ENCODE measurements at regions not wholly inside any gene's neighbourhood (a gene's known extent, or its start where the extent isn't known, plus 50 kb on each side); places are given as distances from the start of the nearest gene placed in this dataset.

- Histone ChIP-seq H3K27me3 (ENCODE audit: insufficient read depth, low read length) (no peaks in the 10 kb centered on the region), H3K36me3 (ENCODE audit: insufficient read depth, low read length) (no peaks in the 10 kb centered on the region), H3K4me3 (ENCODE audit: low read length) (no peak overlapping the region), H3K4me1 (ENCODE audit: insufficient read depth, low read length) (no peaks in the 10 kb centered on the region), H2AFZ (ENCODE audit: low read depth, low read length) (no peak overlapping the region), H3K9me3 (ENCODE audit: low read length) (no peaks in the 10 kb centered on the region)
Measured at GRCh38 chr17:68812876-68813584, 142.2 kb downstream of the ABCA8 start.

- H3K27me3 ChIP-seq (ENCODE audit: insufficient read depth, low read length) = no peaks in the 10 kb centered on the region
- H2AFZ ChIP-seq (ENCODE audit: low read depth, low read length) = no peak overlapping the region
- H3K4me1 ChIP-seq (ENCODE audit: insufficient read depth, low read length) = no peaks in the 10 kb centered on the region
- H3K4me3 ChIP-seq (ENCODE audit: low read length) = no peak overlapping the region
- H3K9me3 ChIP-seq (ENCODE audit: low read length) = no peaks in the 10 kb centered on the region
- no peaks in the 10 kb centered on the region for H3K36me3 ChIP-seq (ENCODE audit: insufficient read depth, low read length)
Measured at GRCh38 chr17:68809148-68809547, 146.0 kb downstream of the ABCA8 start.

GRCh38 chr17:68807998-68808772, 147.0 kb downstream of the ABCA8 start:
- no peaks in the 10 kb centered on the region for H3K27me3 ChIP-seq (ENCODE audit: insufficient read depth, low read length)
- H3K36me3 ChIP-seq (ENCODE audit: insufficient read depth, low read length) = no peaks in the 10 kb centered on the region
- H3K4me1 ChIP-seq (ENCODE audit: insufficient read depth, low read length) = peaks cover 9% of the 10 kb centered on the region
- H3K9me3 ChIP-seq (ENCODE audit: low read length) = no peaks in the 10 kb centered on the region
- H3K4me3 ChIP-seq (ENCODE audit: low read length) = no peak overlapping the region
- H2AFZ ChIP-seq (ENCODE audit: low read depth, low read length) = no peak overlapping the region

GRCh38 chr17:68805609-68806008, 149.6 kb downstream of the ABCA8 start:
- H2AFZ ChIP-seq (ENCODE audit: low read depth, low read length) = no peak overlapping the region
- no peaks in the 10 kb centered on the region for H3K9me3 ChIP-seq (ENCODE audit: low read length)
- no peaks in the 10 kb centered on the region for H3K36me3 ChIP-seq (ENCODE audit: insufficient read depth, low read length)
- peaks cover 11% of the 10 kb centered on the region for H3K4me1 ChIP-seq (ENCODE audit: insufficient read depth, low read length)
- no peaks in the 10 kb centered on the region for H3K27me3 ChIP-seq (ENCODE audit: insufficient read depth, low read length)
- no peak overlapping the region for H3K4me3 ChIP-seq (ENCODE audit: low read length)

DNA sequence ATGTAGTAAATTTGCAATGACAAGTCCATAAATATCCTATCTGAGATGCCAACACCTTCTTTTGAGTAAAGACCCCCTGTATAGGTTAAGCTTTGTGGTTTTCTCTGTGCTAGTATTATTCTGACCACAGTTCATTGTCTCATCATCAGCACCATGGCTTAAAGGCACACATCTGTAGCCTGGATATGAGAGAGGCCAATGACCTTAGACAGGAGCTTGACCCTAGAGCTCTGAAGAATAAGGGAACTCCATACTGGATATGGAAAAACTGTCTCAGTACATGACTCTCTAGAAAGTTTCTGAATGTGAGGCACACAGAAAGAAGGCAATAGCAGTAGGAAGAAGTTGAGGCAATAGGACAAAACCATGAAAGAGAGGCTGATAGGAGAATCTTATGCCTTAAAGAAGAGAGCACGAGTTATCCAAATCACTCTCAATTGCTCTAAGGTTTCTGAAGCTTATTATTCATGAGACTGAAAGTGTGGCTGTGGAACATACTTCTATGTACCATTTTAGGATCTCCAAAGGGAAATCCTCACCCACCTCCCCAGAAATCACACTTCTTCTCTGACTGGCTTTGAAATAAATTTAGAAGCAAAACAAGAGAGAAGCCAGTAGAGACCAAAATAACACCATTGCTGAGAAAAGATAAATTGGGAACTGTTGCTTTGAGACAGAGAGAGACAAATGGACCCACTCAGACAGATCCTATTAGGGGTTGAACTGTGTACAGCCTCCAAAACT, 150.2 kb downstream of the ABCA8 start:
- Histone ChIP-seq H3K36me3 (ENCODE audit: insufficient read depth, low read length) (no peaks in the 10 kb centered on the region), H2AFZ (ENCODE audit: low read depth, low read length) (no peak overlapping the region), H3K9me3 (ENCODE audit: low read length) (no peaks in the 10 kb centered on the region), H3K27me3 (ENCODE audit: insufficient read depth, low read length) (no peaks in the 10 kb centered on the region), H3K4me1 (ENCODE audit: insufficient read depth, low read length) (peaks cover 11% of the 10 kb centered on the region), H3K4me3 (ENCODE audit: low read length) (no peak overlapping the region)

DNA sequence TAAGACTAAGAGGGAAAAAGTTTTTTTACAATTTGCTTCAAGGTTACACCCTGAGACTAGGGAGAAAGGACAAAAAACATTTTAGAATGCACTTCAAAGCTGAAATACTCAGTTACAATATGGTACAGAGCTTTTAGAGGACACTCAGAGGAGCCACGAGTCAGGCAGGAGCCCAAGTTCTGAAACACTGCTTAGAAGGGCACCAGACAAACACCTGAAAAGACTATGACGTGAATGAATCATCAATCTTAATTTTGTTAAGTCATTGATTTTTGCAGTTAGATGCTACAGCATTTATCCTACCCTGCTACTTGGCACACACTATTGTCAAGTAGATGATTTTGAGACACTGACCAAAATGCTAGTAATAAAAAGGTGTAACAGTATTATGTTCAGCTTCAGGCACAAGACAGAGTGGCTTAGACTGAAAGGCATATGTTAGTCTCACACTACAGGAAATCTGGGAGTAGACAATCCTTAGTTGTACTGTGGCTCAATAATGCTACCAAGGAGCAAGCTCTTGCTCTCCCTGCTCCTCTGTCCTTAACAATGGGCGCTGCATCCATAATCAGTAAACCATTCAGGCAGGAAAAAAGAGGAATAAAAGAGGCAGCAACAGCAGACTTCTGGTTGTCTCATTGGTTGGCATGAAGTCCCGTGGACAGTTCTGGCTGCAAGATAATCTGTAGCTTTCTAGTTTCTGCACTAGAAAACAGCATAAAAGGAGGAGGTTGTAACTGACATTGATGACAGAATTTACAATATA, 151.8 kb downstream of the ABCA8 start:
- peak overlapping the region; percentile 19 for H2AFZ ChIP-seq (ENCODE audit: low read depth, low read length)
- no peak overlapping the region for H3K4me3 ChIP-seq (ENCODE audit: low read length)
- no peaks in the 10 kb centered on the region for H3K36me3 ChIP-seq (ENCODE audit: insufficient read depth, low read length)
- H3K9me3 ChIP-seq (ENCODE audit: low read length) = no peaks in the 10 kb centered on the region
- no peaks in the 10 kb centered on the region for H3K27me3 ChIP-seq (ENCODE audit: insufficient read depth, low read length)
- peaks cover 11% of the 10 kb centered on the region for H3K4me1 ChIP-seq (ENCODE audit: insufficient read depth, low read length)

GRCh38 chr17:68801335-68802247, 153.6 kb downstream of the ABCA8 start:
- H3K27me3 ChIP-seq (ENCODE audit: insufficient read depth, low read length) = no peaks in the 10 kb centered on the region
- H3K9me3 ChIP-seq (ENCODE audit: low read length) = no peaks in the 10 kb centered on the region
- no peak overlapping the region for H3K4me3 ChIP-seq (ENCODE audit: low read length)
- no peaks in the 10 kb centered on the region for H3K36me3 ChIP-seq (ENCODE audit: insufficient read depth, low read length)
- peaks cover 11% of the 10 kb centered on the region for H3K4me1 ChIP-seq (ENCODE audit: insufficient read depth, low read length)
- H2AFZ ChIP-seq (ENCODE audit: low read depth, low read length) = no peak overlapping the region

GRCh38 chr17:68800751-68801150, 154.4 kb downstream of the ABCA8 start:
- no peaks in the 10 kb centered on the region for H3K9me3 ChIP-seq (ENCODE audit: low read length)
- H3K4me1 ChIP-seq (ENCODE audit: insufficient read depth, low read length) = peaks cover 11% of the 10 kb centered on the region

GRCh38 chr17:68794636-68795434, 160.4 kb downstream of the ABCA8 start:
- peak overlapping the region; percentile 44 for H2AFZ ChIP-seq (ENCODE audit: low read depth, low read length)
- H3K4me3 ChIP-seq (ENCODE audit: low read length) = no peak overlapping the region
- H3K9me3 ChIP-seq (ENCODE audit: low read length) = peaks cover 3% of the 10 kb centered on the region
- no peaks in the 10 kb centered on the region for H3K27me3 ChIP-seq (ENCODE audit: insufficient read depth, low read length)
- peaks cover 16% of the 10 kb centered on the region for H3K4me1 ChIP-seq (ENCODE audit: insufficient read depth, low read length)
- no peaks in the 10 kb centered on the region for H3K36me3 ChIP-seq (ENCODE audit: insufficient read depth, low read length)

More at GRCh38 chr17:68800751-68801150, 154.4 kb downstream of the ABCA8 start:
- Histone ChIP-seq H3K4me3 (ENCODE audit: low read length) (no peak overlapping the region), H3K36me3 (ENCODE audit: insufficient read depth, low read length) (no peaks in the 10 kb centered on the region), H3K27me3 (ENCODE audit: insufficient read depth, low read length) (no peaks in the 10 kb centered on the region), H2AFZ (ENCODE audit: low read depth, low read length) (no peak overlapping the region)

GRCh38 chr17:68792873-68793272, 162.3 kb downstream of the ABCA8 start:
- Histone ChIP-seq H3K27me3 (ENCODE audit: insufficient read depth, low read length) (no peaks in the 10 kb centered on the region), H2AFZ (ENCODE audit: low read depth, low read length) (no peak overlapping the region), H3K4me3 (ENCODE audit: low read length) (no peak overlapping the region), H3K9me3 (ENCODE audit: low read length) (peaks cover 3% of the 10 kb centered on the region), H3K4me1 (ENCODE audit: insufficient read depth, low read length) (peaks cover 16% of the 10 kb centered on the region), H3K36me3 (ENCODE audit: insufficient read depth, low read length) (no peaks in the 10 kb centered on the region)

GRCh38 chr17:68792042-68792685, 163.0 kb downstream of the ABCA8 start:
- Histone ChIP-seq H3K4me1 (ENCODE audit: insufficient read depth, low read length) (peaks cover 16% of the 10 kb centered on the region), H3K27me3 (ENCODE audit: insufficient read depth, low read length) (no peaks in the 10 kb centered on the region), H3K36me3 (ENCODE audit: insufficient read depth, low read length) (no peaks in the 10 kb centered on the region), H2AFZ (ENCODE audit: low read depth, low read length) (no peak overlapping the region), H3K9me3 (ENCODE audit: low read length) (peaks cover 3% of the 10 kb centered on the region), H3K4me3 (ENCODE audit: low read length) (no peak overlapping the region)
